K562 (cell line): ENCODE measurements at regions not wholly inside any gene's neighbourhood (a gene's known extent, or its start where the extent isn't known, plus 50 kb on each side); places are given as distances from the start of the nearest gene placed in this dataset.

Experiments
- ATAC-seq: fragments of 200-7000 bp; cut with Tn5 transposase; 3 replicates; pipeline ENCODE4 v1.9.1; 2020; ENCODE audit warnings: moderate library complexity
- BruUV-seq: library from RNA; stranded (reverse); fragments of 400-500 nt; replicated peaks from 2 replicates; lab custom pipeline; 2021; lab: Mats Ljungman, UMichigan
- CTCF ChIA-PET: fragments of 300-600 bp; formaldehyde crosslinking; extraction: SDS; loops from one replicate; lab custom pipeline; 2021; ENCODE audit warnings: low intra/inter-chr PET ratio; lab: Yijun Ruan, JAX
- POLR2A ChIA-PET: fragments of 300-600, 350-650 bp; sonication (Branson Sonifier 250); formaldehyde crosslinking; extraction: SDS; loops from one replicate; lab custom pipeline; 2021; ENCODE audit warnings: antibody characterized with exemption, inconsistent platforms; lab: Yijun Ruan, JAX
- DNase-seq, 4 experiments: peaks; one replicate each; pipeline versions ENCODE4 v3.0.0 to v3.0.0-alpha.2; 2011 to 2018; ENCODE audit warnings: low spot score in 3 of 4, mixed read lengths in 3 of 4; ENCODE audit errors: extremely low read depth in 1 of 4
- FAIRE-seq: peaks from 2 replicates; lab custom pipeline; 2011; peaks lifted over from hg19 to GRCh38; lab: Jason Lieb, UNC
- H2AFZ ChIP-seq: 2 replicates; pipeline ENCODE4 v1.6.0; 2011; ENCODE audit warnings: low read depth, low read length, control low read depth, inconsistent platforms
- H3K27ac ChIP-seq: fragments of 200-600 bp; 3 replicates; pipeline ENCODE4 v1.8.0; 2011; ENCODE audit warnings: low read depth, mild to moderate bottlenecking, control low read depth, inconsistent platforms, low read length, moderate library complexity, mixed read lengths; ENCODE audit errors: extremely low read depth
- H3K27me3 ChIP-seq, 2 experiments: fragments of 300-600 bp in 1 of 2; 2 replicates in 1 of 2; 3 replicates in 1 of 2; pipeline versions ENCODE4 v1.6.0 to v1.8.0; 2011; ENCODE audit warnings: inconsistent platforms in 2 of 2, low read length in 2 of 2, mild to moderate bottlenecking in 1 of 2, mixed read lengths in 1 of 2, moderate library complexity in 1 of 2; ENCODE audit not compliant: control insufficient read depth in 2 of 2, insufficient read depth in 2 of 2
- H3K36me3 ChIP-seq: fragments of 300-600 bp; 3 replicates; pipeline ENCODE4 v1.8.0; 2011; ENCODE audit warnings: mild to moderate bottlenecking, low read length, inconsistent platforms; ENCODE audit not compliant: control insufficient read depth, insufficient read depth
- H3K4me1 ChIP-seq, 2 experiments: fragments of 200-600 bp in 1 of 2; replicated peaks in 1 of 2; 2 replicates in 1 of 2; 3 replicates in 1 of 2; pipeline versions ENCODE4 v1.5.1 to v1.8.0; 2011; ENCODE audit warnings: inconsistent platforms in 2 of 2, low read length in 2 of 2, mild to moderate bottlenecking in 1 of 2, mixed read lengths in 1 of 2, moderate library complexity in 1 of 2; ENCODE audit not compliant: control insufficient read depth in 2 of 2, insufficient read depth in 2 of 2
- H3K4me2 ChIP-seq: 2 replicates; pipeline ENCODE4 v1.6.1; 2011; ENCODE audit warnings: low read length, control low read depth, inconsistent platforms, mixed read lengths; ENCODE audit not compliant: insufficient read depth
- H3K4me3 ChIP-seq: fragments of 200-600 bp; sonication (generic), shearing (Covaris generic); 2 replicates; pipeline ENCODE4 v1.5.1; 2016; ENCODE audit warnings: control low read depth, inconsistent platforms
- H3K79me2 ChIP-seq: fragments of 200-600 bp; 3 replicates; pipeline ENCODE4 v1.8.0; 2011; ENCODE audit warnings: low read length, inconsistent platforms; ENCODE audit not compliant: control insufficient read depth, insufficient read depth
- H3K9ac ChIP-seq, 2 experiments: 2 replicates each; pipeline versions ENCODE4 v1.6.0 to v1.6.1; 2011; ENCODE audit warnings: low read depth in 2 of 2, low read length in 2 of 2, control low read depth in 1 of 2, inconsistent platforms in 1 of 2, mild to moderate bottlenecking in 1 of 2, mixed read lengths in 1 of 2; ENCODE audit not compliant: insufficient read depth in 1 of 2
- H3K9me1 ChIP-seq: one replicate; pipeline ENCODE4 v1.6.0; 2011; ENCODE audit warnings: inconsistent platforms, mild to moderate bottlenecking, low read length, moderate library complexity; ENCODE audit not compliant: control insufficient read depth, insufficient read depth
- H3K9me3 ChIP-seq: replicated peaks from 2 replicates; pipeline ENCODE4 v1.5.1; 2011; ENCODE audit warnings: low read depth, low read length, inconsistent platforms; ENCODE audit not compliant: control insufficient read depth, insufficient read depth
- H4K20me1 ChIP-seq: replicated peaks from 2 replicates; pipeline ENCODE4 v1.6.1; 2011; ENCODE audit warnings: low read length, inconsistent platforms, mixed read lengths; ENCODE audit not compliant: control insufficient read depth, insufficient read depth
- BCLAF1 ChIP-seq, 2 experiments: fragments of 450-650 bp in 1 of 2; IDR thresholded peaks; 2 replicates each; pipeline ENCODE4 v1.6.1; 2011 to 2017; ENCODE audit warnings: low read depth in 2 of 2, antibody characterized with exemption in 1 of 2, borderline replicate concordance in 1 of 2, low read length in 1 of 2, mild to moderate bottlenecking in 1 of 2, mixed read lengths in 1 of 2; ENCODE audit not compliant: control insufficient read depth in 1 of 2
- BRCA1 ChIP-seq, 2 experiments: fragments of 450-650 bp in 1 of 2; sonication (generic) in 1 of 2; formaldehyde crosslinking in 1 of 2; IDR thresholded peaks; 2 replicates each; pipeline versions ENCODE4 v1.5.0 to v1.6.1; 2017 to 2020; ENCODE audit warnings: mild to moderate bottlenecking in 1 of 2, missing genetic modification reagents in 1 of 2
- KLF13 ChIP-seq: fragments of 450-650 bp; IDR thresholded peaks from 2 replicates; pipeline ENCODE4 v1.6.1; 2016; ENCODE audit warnings: missing genetic modification characterization, low read depth, mild to moderate bottlenecking, missing compliant biosample characterization, moderate library complexity, borderline replicate concordance
- MTA1 ChIP-seq: fragments of 450-650 bp; IDR thresholded peaks from 2 replicates; pipeline ENCODE4 v1.6.1; 2017; ENCODE audit warnings: borderline replicate concordance
- NRF1 ChIP-seq, 2 experiments: fragments of 450-650 bp; IDR thresholded peaks in 1 of 2; conservative IDR thresholded peaks in 1 of 2; 2 replicates each; pipeline ENCODE4 v1.6.1; 2014; ENCODE audit warnings: mild to moderate bottlenecking in 2 of 2
- RFX1 ChIP-seq: fragments of 450-650 bp; IDR thresholded peaks from 2 replicates; pipeline ENCODE4 v1.6.1; 2016; ENCODE audit warnings: mild to moderate bottlenecking, moderate library complexity
- SPI1 ChIP-seq: IDR thresholded peaks from 2 replicates; pipeline ENCODE4 v1.6.1; 2011; ENCODE audit warnings: low read depth, low read length, control low read depth, borderline replicate concordance
- ZNF316 ChIP-seq: fragments of 450-650 bp; IDR thresholded peaks from 2 replicates; pipeline ENCODE4 v1.6.1; 2016
- ZNF639 ChIP-seq, 2 experiments: fragments of 200-800 bp in 1 of 2; sonication (Bioruptor generic) in 1 of 2; sonication (generic) in 1 of 2; formaldehyde crosslinking in 1 of 2; IDR thresholded peaks in 1 of 2; conservative IDR thresholded peaks in 1 of 2; 2 replicates each; pipeline versions ENCODE4 v1.5.0 to v1.6.1; 2016 to 2020; ENCODE audit warnings: missing compliant biosample characterization in 1 of 2, missing genetic modification characterization in 1 of 2, missing genetic modification reagents in 1 of 2
- in situ Hi-C: fragments of 300-500 bp; cut with MboI; formaldehyde crosslinking; loops from 4 replicates; pipeline ENCODE4 v1.15.0; 2018; ENCODE audit warnings: inconsistent platforms, mixed read lengths
- intact Hi-C: fragments of 100-400 bp; cut with micrococcal nuclease; formaldehyde crosslinking; loops from 2 replicates; pipeline ENCODE4 v1.14.2; 2022

- H3K9me3 ChIP-seq, result no peaks in the 10 kb centered on the region
- DNase-seq, result no peak
- CTCF ChIA-PET, result no interaction called here
- H2AFZ ChIP-seq, result no peak overlapping the region
- no TSS peak for BruUV-seq
- H3K4me1 ChIP-seq, result no peaks in the 10 kb centered on the region
- FAIRE-seq, result no peak
- no peak overlapping the region for H3K9ac ChIP-seq
- H3K4me2 ChIP-seq, result no peak overlapping the region
- in situ Hi-C loops (no loop called here), intact Hi-C loops (no loop called here)
- H4K20me1 ChIP-seq, result no peaks in the 10 kb centered on the region
- no peaks in the 10 kb centered on the region for H3K36me3 ChIP-seq
- POLR2A ChIA-PET, result no interaction called here
- no peak for ATAC-seq
- H3K9me1 ChIP-seq, result no peaks in the 10 kb centered on the region
- H3K79me2 ChIP-seq, result no peaks in the 10 kb centered on the region
- TF ChIP-seq KLF13 (no peak), SPI1 (no peak), ZNF639 (CRISPR knock-in tag; conservative IDR thresholded peaks at IDR 0.05 in 1 of 2, IDR thresholded peaks at IDR 0.05 in 1 of 2) (no peak), BRCA1 (IDR thresholded peaks at IDR 0.05) (no peak), BRCA1 (CRISPR knock-in tag; IDR thresholded peaks at IDR 0.05) (no peak), ZNF316 (no peak), BCLAF1 (IDR thresholded peaks at IDR 0.05; ENCODE audit: borderline replicate concordance in 1 of 2, control insufficient read depth in 1 of 2, low read depth in 2 of 2, low read length in 1 of 2) (no peak), NRF1 (conservative IDR thresholded peaks at IDR 0.05 in 1 of 2, IDR thresholded peaks at IDR 0.05 in 1 of 2) (no peak), MTA1 (no peak), RFX1 (no peak)
- no peak overlapping the region for H3K27ac ChIP-seq
- H3K4me3 ChIP-seq, result no peak overlapping the region
- H3K27me3 ChIP-seq, result no peaks in the 10 kb centered on the region
Measured at GRCh38 chr2:40531359-40531758, 79.5 kb upstream of the SLC8A1 start.
